Esophagus muscularis mucosa (tissue), 4 donors: ENCODE measurements at regions not wholly inside any gene's neighbourhood (a gene's known extent, or its start where the extent isn't known, plus 50 kb on each side); places are given as distances from the start of the nearest gene placed in this dataset.

Experiments
- DNase-seq: peaks from one replicate; pipeline ENCODE4 v3.0.0-alpha.2; 2017; ENCODE audit errors: extremely low spot score
- H3K27ac ChIP-seq, 4 donors: fragments of 200-600 bp; sonication (generic); replicated peaks in 1 of 4; 1 replicate in 3 of 4; 2 replicates in 1 of 4; pipeline ENCODE4 v1.5.1; 2016 to 2019; ENCODE audit warnings: mild to moderate bottlenecking in 1 of 4
- H3K27me3 ChIP-seq, 4 donors: fragments of 200-600 bp; sonication (generic); one replicate each; pipeline versions ENCODE4 v1.5.1 to v1.6.0; 2016 to 2019
- H3K36me3 ChIP-seq, 4 donors: fragments of 200-600 bp; sonication (generic); one replicate each; pipeline ENCODE4 v1.5.1; 2016 to 2019
- H3K4me1 ChIP-seq, 4 donors: fragments of 200-600 bp; sonication (generic); one replicate each; pipeline ENCODE4 v1.5.1; 2016 to 2019
- H3K4me3 ChIP-seq, 4 donors: fragments of 200-600 bp; sonication (generic); 1 replicate in 2 of 4; 2 replicates in 2 of 4; pipeline ENCODE4 v1.5.1; 2016 to 2019; ENCODE audit warnings: mild to moderate bottlenecking in 4 of 4, moderate library complexity in 1 of 4
- H3K9me3 ChIP-seq, 4 donors: fragments of 200-600 bp; sonication (generic); 1 replicate in 3 of 4; 2 replicates in 1 of 4; pipeline ENCODE4 v1.5.1; 2016 to 2019
- EP300 ChIP-seq: sonication (generic); formaldehyde crosslinking; IDR thresholded peaks from one replicate; pipeline ENCODE4 v1.6.1; 2017; ENCODE audit warnings: antibody characterized with exemption
- POLR2A ChIP-seq: fragments of 450-650 bp; IDR thresholded peaks from one replicate; pipeline ENCODE4 v1.6.1; 2017; ENCODE audit warnings: antibody characterized with exemption, moderate library complexity, mild to moderate bottlenecking, low read depth
- POLR2AphosphoS5 ChIP-seq, 2 donors: sonication (generic); formaldehyde crosslinking; IDR thresholded peaks; one replicate each; pipeline ENCODE4 v1.6.1; 2017; ENCODE audit warnings: antibody characterized with exemption in 2 of 2
- WGBS: methylation state at CpG from one replicate; pipeline ENCODE4 v1.1.5; 2018; 5-methylcytosine and 5-hydroxymethylcytosine counted together
- intact Hi-C: fragments of 100-400 bp; cut with DNase I; formaldehyde crosslinking; loops from one replicate; pipeline ENCODE4 v1.15.1; 2023
- TF ChIP-seq, protein P1 (sequence below), 3 experiments: fragments of 200-600 bp in 2 of 3; fragments of 450-650 bp in 1 of 3; sonication (generic) in 2 of 3; IDR thresholded peaks; one replicate each; pipeline ENCODE4 v1.5.1; 2017 to 2019; ENCODE audit warnings: antibody characterized with exemption in 3 of 3, mild to moderate bottlenecking in 2 of 3, moderate library complexity in 1 of 3

DNA sequence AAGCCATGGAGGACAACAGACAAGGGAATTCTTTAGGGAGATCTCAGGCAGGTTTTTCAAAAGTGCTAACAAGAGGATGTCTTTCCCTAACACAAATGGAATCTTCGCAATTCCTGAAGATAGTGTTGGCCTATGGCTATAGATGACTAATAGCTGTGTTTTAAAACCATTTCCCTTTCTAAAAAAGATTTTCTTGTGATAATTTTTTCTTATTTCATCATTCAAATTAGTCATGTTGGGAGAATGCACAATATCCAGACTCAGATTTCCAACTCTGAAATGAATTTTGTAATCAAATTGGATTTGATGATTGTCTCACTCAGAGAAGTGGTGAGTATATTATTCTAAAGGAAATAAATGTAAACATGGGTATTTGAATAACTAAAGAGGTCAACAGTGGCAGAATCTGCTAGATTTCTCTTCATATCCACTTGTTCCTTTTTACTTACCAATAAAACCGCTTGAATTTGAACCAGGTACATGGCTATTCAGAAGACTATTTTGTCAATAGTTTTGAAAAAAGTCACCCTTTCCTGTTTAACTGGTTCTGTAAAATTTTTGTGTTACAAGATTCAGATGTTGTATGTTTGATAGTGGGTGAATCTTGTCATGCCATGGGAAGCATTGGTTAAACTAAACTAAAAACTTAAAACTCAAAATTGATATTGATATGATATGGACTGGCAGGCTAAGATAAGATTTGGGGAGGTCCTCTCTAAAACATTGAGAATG lies 1223.7 kb upstream of the EYS start:
- no peak for DNase-seq
- H3K36me3 ChIP-seq = no peaks in the 10 kb centered on the region
- H3K4me1 ChIP-seq = no peaks in the 10 kb centered on the region
- TF ChIP-seq EP300 = no peak
- TF ChIP-seq, protein P1, sequence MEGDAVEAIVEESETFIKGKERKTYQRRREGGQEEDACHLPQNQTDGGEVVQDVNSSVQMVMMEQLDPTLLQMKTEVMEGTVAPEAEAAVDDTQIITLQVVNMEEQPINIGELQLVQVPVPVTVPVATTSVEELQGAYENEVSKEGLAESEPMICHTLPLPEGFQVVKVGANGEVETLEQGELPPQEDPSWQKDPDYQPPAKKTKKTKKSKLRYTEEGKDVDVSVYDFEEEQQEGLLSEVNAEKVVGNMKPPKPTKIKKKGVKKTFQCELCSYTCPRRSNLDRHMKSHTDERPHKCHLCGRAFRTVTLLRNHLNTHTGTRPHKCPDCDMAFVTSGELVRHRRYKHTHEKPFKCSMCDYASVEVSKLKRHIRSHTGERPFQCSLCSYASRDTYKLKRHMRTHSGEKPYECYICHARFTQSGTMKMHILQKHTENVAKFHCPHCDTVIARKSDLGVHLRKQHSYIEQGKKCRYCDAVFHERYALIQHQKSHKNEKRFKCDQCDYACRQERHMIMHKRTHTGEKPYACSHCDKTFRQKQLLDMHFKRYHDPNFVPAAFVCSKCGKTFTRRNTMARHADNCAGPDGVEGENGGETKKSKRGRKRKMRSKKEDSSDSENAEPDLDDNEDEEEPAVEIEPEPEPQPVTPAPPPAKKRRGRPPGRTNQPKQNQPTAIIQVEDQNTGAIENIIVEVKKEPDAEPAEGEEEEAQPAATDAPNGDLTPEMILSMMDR (IDR thresholded peaks at IDR 0.05) = no peak
- TF ChIP-seq POLR2A = no peak
- WGBS = 95% methylated on average over 2 of the region's 2 CpGs
- peaks cover 0 to 10% (median 3%) of the 10 kb centered on the region in 4 donors for H3K9me3 ChIP-seq
- no peak overlapping the region for H3K4me3 ChIP-seq
- H3K27me3 ChIP-seq = no peaks in the 10 kb centered on the region
- intact Hi-C loops = no loop called here
- H3K27ac ChIP-seq = no peak overlapping the region

DNA sequence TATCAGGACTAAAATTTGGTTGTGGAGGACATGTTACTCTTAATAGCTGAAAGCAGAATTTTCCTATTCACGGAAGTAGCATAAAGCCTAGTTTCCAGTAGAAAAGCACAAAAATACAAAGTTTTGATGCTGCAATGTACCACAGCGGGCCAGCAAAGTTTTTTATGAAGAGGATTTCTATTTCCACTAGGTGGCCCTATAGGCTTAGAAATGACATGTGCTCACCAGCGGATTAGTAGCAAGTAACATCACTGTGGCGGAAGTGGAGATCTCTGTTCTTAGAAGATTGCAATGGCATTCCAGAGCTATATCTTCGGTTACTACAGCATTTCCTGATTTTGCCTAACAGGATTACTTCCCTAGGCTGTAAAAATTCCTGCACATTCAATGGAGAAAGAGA lies 1219.0 kb upstream of the EYS start:
- no peak overlapping the region for H3K4me3 ChIP-seq
- H3K4me1 ChIP-seq = no peaks in the 10 kb centered on the region
- no peaks in the 10 kb centered on the region for H3K27me3 ChIP-seq
- H3K9me3 ChIP-seq = peaks cover 0 to 21% (median 9%) of the 10 kb centered on the region in 4 donors
- WGBS = 89% methylated on average over 5 of the region's 5 CpGs
- intact Hi-C loops = no loop called here
- TF ChIP-seq POLR2A (no peak), POLR2AphosphoS5 (IDR thresholded peaks at IDR 0.05) (no peak), EP300 (no peak)
- TF ChIP-seq, protein P1 (IDR thresholded peaks at IDR 0.05) = no peak
- no peak for DNase-seq
- no peak overlapping the region for H3K27ac ChIP-seq
- H3K36me3 ChIP-seq = no peaks in the 10 kb centered on the region

DNA sequence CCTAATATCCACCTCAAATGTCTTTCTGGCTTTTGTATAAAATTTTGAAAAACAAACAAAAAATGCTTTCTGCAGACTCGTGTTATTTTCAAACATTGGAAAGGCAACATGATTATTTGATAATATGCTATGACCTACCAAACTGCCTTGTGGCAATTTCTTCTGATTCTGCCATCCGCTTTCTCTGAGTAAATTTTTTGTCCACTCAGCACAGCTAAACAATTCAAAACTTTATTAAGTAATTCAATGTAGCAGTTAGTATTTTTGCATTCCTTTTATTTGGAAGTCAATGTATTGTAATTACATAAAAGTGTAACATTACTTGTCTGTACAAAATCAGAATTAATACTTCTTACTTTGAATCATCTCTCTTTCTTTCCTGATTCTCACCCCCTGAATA lies 1206.6 kb upstream of the EYS start:
- H3K4me3 ChIP-seq = no peak overlapping the region

DNA sequence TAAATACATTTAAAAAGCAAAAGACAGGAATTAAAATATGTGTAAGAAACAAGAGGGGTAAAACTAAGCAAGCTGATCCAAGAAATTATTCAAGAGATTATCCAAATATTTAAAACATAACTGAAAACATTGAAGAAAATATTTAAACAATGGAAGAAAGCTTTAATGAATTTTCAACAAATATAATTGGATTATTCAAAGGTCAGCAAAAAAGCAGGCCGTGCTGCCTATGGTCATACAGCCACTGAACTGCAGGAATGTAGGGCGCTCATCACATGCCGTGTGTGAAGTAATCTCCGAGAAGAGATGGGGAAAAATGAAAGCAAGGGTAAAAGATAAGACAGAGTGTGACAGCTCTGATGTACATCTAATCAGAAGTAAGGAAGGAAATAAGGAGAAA lies 1195.4 kb upstream of the EYS start:
- no peak for DNase-seq
- H3K27ac ChIP-seq = no peak overlapping the region
- H3K9me3 ChIP-seq = no peaks in the 10 kb centered on the region
- H3K4me1 ChIP-seq = no peaks in the 10 kb centered on the region
- TF ChIP-seq POLR2A (no peak), POLR2AphosphoS5 (IDR thresholded peaks at IDR 0.05) (no peak), EP300 (no peak)
- TF ChIP-seq, protein P1 (IDR thresholded peaks at IDR 0.05) = no peak
- no peaks in the 10 kb centered on the region for H3K36me3 ChIP-seq
- no peak overlapping the region for H3K4me3 ChIP-seq
- WGBS = 35% methylated on average over 4 of the region's 4 CpGs
- H3K27me3 ChIP-seq = no peaks in the 10 kb centered on the region
- intact Hi-C loops = no loop called here

More for the DNA sequence above, 1206.6 kb upstream of the EYS start:
- H3K27me3 ChIP-seq = no peaks in the 10 kb centered on the region
- 74% methylated on average over 2 of the region's 2 CpGs for WGBS
- no peaks in the 10 kb centered on the region for H3K36me3 ChIP-seq
- DNase-seq = no peak
- TF ChIP-seq POLR2A (no peak), EP300 (no peak), POLR2AphosphoS5 (IDR thresholded peaks at IDR 0.05) (no peak)
- TF ChIP-seq, protein P1 (IDR thresholded peaks at IDR 0.05) = no peak
- intact Hi-C loops = no loop called here
- no peaks in the 10 kb centered on the region for H3K4me1 ChIP-seq
- no peak overlapping the region for H3K27ac ChIP-seq
- no peaks in the 10 kb centered on the region for H3K9me3 ChIP-seq
